GM21786 (cell line): ENCODE measurements at regions not wholly inside any gene's neighbourhood (a gene's known extent, or its start where the extent isn't known, plus 50 kb on each side); places are given as distances from the start of the nearest gene placed in this dataset.

Source experiments
- ATAC-seq: cut with Tn5 transposase; IDR thresholded peaks from one replicate; pipeline ENCODE4 v1.9.1; 2021; ENCODE audit not compliant: unreplicated experiment

- ATAC-seq = no peak
Measured at GRCh38 chr1:55703726-55704363, 488.7 kb upstream of the USP24 start.

- peak; percentile 80 for ATAC-seq
Measured at GRCh38 chr1:55702064-55702463, 486.9 kb upstream of the USP24 start.

GRCh38 chr1:55700359-55701130, 485.4 kb upstream of the USP24 start:
- ATAC-seq = no peak

DNA sequence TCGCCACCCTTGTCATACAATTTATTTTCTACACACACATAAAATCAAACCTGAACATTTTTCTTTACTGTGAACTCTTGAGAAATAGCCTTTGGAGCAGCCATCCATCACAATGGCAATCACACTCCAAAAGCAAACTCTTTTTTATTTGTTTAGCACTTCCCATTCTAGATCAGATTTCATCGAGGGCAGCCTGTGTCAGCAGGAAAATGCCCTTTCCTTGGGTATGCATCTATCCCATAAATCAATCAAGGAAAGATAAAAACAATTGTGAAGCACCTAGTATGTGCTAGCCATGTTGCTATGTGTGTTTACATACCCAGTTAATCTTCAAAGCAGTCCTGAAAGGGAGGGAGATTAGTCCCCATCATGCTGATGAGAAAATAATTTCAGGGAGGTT, 484.1 kb upstream of the USP24 start:
- ATAC-seq = no peak

DNA sequence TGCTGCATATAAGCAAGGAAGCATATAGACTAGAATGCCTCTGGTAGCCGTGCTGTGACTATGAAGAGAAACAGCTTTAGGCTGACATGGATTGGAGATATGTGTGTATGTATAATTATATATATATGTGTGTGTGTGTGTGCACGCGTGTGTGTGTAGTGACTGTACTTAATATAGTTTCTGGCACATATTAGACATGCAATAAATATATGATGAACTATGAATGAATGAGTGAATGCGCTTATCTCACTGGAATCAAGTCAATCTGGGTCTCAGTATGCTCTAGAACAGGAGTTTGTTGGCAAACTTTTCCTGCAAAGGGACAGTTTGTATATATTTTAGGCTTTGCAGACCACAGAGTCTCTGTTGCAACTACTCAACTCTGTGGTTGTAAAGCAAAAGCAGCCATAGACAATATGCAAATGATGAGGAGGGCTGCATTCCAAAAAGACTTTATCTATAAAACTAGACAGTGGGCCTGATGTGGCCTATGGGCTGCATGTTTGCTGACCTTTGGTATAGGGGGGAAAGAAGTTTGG, 482.9 kb upstream of the USP24 start:
- no peak for ATAC-seq

DNA sequence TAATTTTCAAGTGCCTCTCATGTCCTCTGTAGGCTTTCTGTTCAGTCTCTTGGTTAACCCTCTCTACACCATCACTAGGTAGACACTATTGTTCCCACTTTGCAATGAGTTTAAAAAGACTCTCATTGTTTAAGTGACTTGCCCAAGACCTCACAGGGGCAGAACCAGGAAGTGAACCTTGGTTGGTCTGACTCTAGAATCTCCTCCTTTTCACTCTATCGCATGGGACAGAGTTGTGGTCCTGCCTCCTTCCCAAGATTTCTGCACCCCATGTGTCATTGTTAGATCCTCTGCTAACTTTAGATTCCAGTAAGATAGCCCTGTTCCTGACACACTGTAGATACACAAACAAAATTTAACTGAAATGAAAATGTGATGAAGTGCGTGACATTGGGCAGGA, 481.7 kb upstream of the USP24 start:
- ATAC-seq = no peak

DNA sequence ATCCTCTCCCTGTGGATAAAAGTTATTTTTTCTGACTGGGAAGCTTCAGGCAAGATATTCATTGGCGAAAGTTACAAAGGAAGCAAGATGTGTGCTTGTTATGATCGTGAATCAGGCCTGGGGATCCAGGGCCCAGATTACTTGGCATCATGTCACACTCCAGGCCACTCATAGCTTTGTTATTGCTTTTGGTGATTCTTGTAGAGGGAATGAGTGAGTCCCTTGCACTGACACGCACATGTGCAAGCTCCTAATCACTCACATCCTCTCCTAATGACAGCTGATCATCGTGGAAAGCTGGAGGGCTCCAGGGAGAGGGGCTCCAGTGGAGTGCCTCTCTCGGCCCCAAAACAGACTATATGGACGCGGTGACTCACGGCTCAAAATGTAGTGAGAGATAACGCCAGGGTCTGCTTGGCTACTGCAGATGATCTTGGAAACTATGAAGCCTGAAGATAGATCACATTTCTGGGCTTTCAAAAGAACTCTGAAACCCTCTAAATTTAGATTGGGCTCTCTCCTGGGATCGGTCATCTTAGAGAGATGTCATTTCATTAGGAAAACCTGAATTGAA, 481.1 kb upstream of the USP24 start:
- no peak for ATAC-seq

GRCh38 chr1:55695552-55695951, 480.4 kb upstream of the USP24 start:
- no peak for ATAC-seq

- no peak for ATAC-seq
Measured at GRCh38 chr1:55695151-55695550, 480.0 kb upstream of the USP24 start.

DNA sequence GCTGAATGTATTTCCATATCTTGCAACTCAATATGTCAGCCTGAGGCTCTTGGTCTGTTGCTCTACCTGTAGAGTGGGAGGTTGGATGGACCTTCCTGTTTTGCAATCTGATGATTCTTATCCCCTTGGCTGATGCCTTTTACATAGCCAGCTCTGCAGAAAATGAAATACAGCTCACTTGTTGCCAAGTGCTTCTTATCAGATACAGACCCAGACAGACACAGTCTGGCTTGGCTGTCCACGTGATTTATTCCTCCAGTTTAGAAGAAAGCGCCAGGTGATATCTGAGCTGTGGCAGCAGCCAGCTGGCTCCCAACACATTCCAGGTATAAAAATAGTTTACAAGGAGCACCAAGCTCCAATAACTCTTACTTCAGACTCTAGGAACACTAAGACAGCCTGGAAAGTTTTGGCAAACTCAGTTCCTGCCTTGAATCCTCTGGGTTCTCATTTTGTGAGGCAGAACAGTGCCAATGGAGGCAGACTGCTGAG, 479.2 kb upstream of the USP24 start:
- no peak for ATAC-seq

- ATAC-seq = no peak
Measured at GRCh38 chr1:55692726-55693125, 477.6 kb upstream of the USP24 start.

GRCh38 chr1:55690366-55690765, 475.2 kb upstream of the USP24 start:
- ATAC-seq = no peak

DNA sequence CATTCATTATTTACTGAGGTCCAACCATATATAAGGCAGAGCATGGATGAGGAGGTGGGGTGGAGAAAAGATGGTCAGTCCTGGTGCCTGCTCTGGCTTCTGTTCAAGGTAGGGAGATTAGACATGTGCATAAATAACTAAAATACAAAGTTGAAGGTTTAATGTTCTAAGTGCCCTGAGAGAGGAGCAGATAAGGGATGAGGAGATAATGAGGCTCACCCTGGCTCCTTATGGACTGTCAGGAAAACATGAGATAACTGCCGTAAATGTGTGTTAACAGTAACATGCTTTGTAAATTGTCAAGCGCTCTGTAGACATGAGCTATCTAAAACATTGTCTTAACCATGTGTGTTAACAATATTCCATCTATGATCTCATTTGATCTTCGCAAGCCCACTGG, 474.6 kb upstream of the USP24 start:
- no peak for ATAC-seq

DNA sequence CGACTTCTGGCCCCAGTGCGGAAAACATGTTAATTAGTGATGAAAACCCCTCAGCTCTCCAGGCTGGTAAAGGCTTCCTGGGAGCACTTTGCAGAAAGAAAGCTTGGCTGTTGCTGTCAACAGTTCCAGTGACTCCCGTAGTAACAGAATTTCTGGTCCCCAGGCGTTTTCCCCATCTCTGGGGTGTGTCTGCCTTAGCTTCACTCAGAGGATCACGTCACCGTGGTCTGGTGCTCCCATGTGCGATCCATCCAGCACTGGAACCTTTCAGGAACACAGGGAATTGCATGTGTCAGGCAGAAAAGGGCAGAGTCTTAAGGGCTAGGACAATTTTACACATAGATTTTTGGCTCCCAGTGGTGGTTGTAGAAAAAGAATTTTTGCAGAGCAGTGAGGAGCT, 470.4 kb upstream of the USP24 start:
- ATAC-seq = no peak

- no peak for ATAC-seq
Measured at GRCh38 chr1:55684131-55684650, 469.0 kb upstream of the USP24 start.

GRCh38 chr1:55682198-55682597, 467.0 kb upstream of the USP24 start:
- no peak for ATAC-seq

- no peak for ATAC-seq
Measured at GRCh38 chr1:55679971-55680370, 464.8 kb upstream of the USP24 start.

DNA sequence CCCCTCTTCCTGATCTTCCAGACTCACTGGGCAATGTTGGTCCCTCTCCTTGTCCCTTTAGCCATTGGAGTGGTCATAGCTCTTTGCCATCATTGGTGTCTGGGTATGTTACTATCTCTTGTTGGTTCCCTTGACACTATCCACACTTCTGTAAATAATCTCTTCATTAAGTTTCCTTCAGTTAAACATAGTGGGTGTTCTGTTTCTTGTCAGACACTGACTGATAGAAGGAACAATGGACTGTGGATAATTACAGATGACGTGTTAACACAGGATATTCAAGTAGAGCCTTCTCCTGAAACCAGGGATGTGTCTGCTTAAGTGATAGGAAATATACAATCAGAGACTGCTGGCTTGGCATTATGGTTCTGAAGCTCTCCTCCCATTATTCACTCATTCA, 458.3 kb upstream of the USP24 start:
- ATAC-seq = no peak

- ATAC-seq = no peak
Measured at GRCh38 chr1:55670331-55671082, 455.3 kb upstream of the USP24 start.

DNA sequence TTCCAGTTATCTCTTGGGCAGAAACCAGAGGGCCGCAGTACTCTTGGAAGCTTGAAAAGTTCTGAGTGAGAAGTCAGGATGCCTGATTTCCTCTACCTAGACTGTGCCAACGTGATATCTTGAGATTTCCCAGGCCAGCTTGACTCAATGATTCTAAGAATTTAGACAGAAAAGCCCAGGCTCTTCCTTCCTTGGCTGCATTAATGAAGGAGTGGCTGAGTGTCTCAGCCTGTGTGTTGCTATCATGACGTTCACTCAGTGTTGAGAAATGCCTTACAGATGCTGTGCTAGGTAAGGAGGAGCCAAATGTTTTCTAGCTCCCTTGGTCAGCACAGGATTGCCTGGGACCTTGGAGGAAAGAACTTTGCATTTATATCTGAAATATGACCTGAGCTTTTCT, 454.1 kb upstream of the USP24 start:
- no peak for ATAC-seq

- ATAC-seq = no peak
Measured at GRCh38 chr1:55662875-55663274, 447.7 kb upstream of the USP24 start.
